Endothelial cell (in vitro differentiated cells): ENCODE measurements at regions not wholly inside any gene's neighbourhood (a gene's known extent, or its start where the extent isn't known, plus 50 kb on each side); places are given as distances from the start of the nearest gene placed in this dataset.

Experiments used
- DNase-seq: peaks from one replicate; pipeline ENCODE4 v3.0.0; 2021; ENCODE audit warnings: low spot score
- H3K27ac Mint-ChIP-seq: one replicate; pipeline ENCODE4 v1.8.0; 2021; ENCODE audit warnings: mixed read lengths, inconsistent platforms; ENCODE audit not compliant: unreplicated experiment
- H3K27me3 Mint-ChIP-seq: one replicate; pipeline ENCODE4 v1.8.0; 2021; ENCODE audit warnings: mild to moderate bottlenecking, moderate library complexity, mixed read lengths, inconsistent platforms; ENCODE audit not compliant: unreplicated experiment
- H3K36me3 Mint-ChIP-seq: one replicate; pipeline ENCODE4 v1.8.0; 2021; ENCODE audit warnings: mild to moderate bottlenecking, low read depth, mixed read lengths, inconsistent platforms; ENCODE audit not compliant: unreplicated experiment
- H3K4me1 Mint-ChIP-seq: one replicate; pipeline ENCODE4 v1.8.0; 2021; ENCODE audit warnings: mild to moderate bottlenecking, mixed read lengths, inconsistent platforms; ENCODE audit not compliant: unreplicated experiment
- H3K4me3 Mint-ChIP-seq: one replicate; pipeline ENCODE4 v1.8.0; 2021; ENCODE audit warnings: mild to moderate bottlenecking, mixed read lengths, inconsistent platforms; ENCODE audit not compliant: unreplicated experiment
- H3K9me3 Mint-ChIP-seq: one replicate; pipeline ENCODE4 v1.8.0; 2021; ENCODE audit warnings: mixed read lengths, inconsistent platforms; ENCODE audit not compliant: unreplicated experiment
- CTCF ChIP-seq: fragments of 200-600 bp; sonication (generic); IDR thresholded peaks from one replicate; pipeline ENCODE4 v1.5.0; 2021; ENCODE audit warnings: antibody characterized with exemption; ENCODE audit not compliant: unreplicated experiment

- no peak for TF ChIP-seq CTCF
- no peak for DNase-seq
- Mint-ChIP-seq H3K27me3 (peaks cover 4% of the 10 kb centered on the region), H3K27ac (no peak overlapping the region), H3K4me1 (no peaks in the 10 kb centered on the region), H3K36me3 (peaks cover 7% of the 10 kb centered on the region), H3K4me3 (no peak overlapping the region), H3K9me3 (peaks cover 7% of the 10 kb centered on the region)
These were observed 140.3 kb downstream of the PDHA2 start for GRCh38 chr4:95979961-95980876.

- Mint-ChIP-seq H3K27ac (no peak overlapping the region), H3K4me3 (no peak overlapping the region), H3K4me1 (no peaks in the 10 kb centered on the region), H3K27me3 (peaks cover 4% of the 10 kb centered on the region), H3K36me3 (peaks cover 7% of the 10 kb centered on the region), H3K9me3 (peaks cover 7% of the 10 kb centered on the region)
- no peak for TF ChIP-seq CTCF
- DNase-seq, result no peak
These were observed 141.0 kb downstream of the PDHA2 start for GRCh38 chr4:95980877-95981360.

- Mint-ChIP-seq H3K4me3 (no peak overlapping the region), H3K9me3 (peaks cover 7% of the 10 kb centered on the region), H3K4me1 (no peaks in the 10 kb centered on the region), H3K27me3 (peaks cover 4% of the 10 kb centered on the region), H3K36me3 (peaks cover 7% of the 10 kb centered on the region), H3K27ac (no peak overlapping the region)
- TF ChIP-seq CTCF, result no peak
- DNase-seq, result no peak
These were observed 141.7 kb downstream of the PDHA2 start for GRCh38 chr4:95981591-95981990.

GRCh38 chr4:95982516-95982915 is 142.6 kb downstream of the PDHA2 start:
- H3K27ac Mint-ChIP-seq, result no peak overlapping the region
- no peaks in the 10 kb centered on the region for H3K4me1 Mint-ChIP-seq
- TF ChIP-seq CTCF, result no peak
- no peak for DNase-seq
- H3K36me3 Mint-ChIP-seq, result peaks cover 7% of the 10 kb centered on the region
- peaks cover 7% of the 10 kb centered on the region for H3K9me3 Mint-ChIP-seq
- peaks cover 4% of the 10 kb centered on the region for H3K27me3 Mint-ChIP-seq
- no peak overlapping the region for H3K4me3 Mint-ChIP-seq

GRCh38 chr4:95984081-95984480 is 144.2 kb downstream of the PDHA2 start:
- Mint-ChIP-seq H3K4me1 (no peaks in the 10 kb centered on the region), H3K27ac (no peak overlapping the region), H3K4me3 (no peak overlapping the region), H3K36me3 (peaks cover 7% of the 10 kb centered on the region), H3K9me3 (peaks cover 7% of the 10 kb centered on the region), H3K27me3 (peaks cover 4% of the 10 kb centered on the region)
- no peak for TF ChIP-seq CTCF
- no peak for DNase-seq
